ENCODE measurements at regions not wholly inside any gene's neighbourhood (a gene's known extent, or its start where the extent isn't known, plus 50 kb on each side); places are given as distances from the start of the nearest gene placed in this dataset.
"Not testable (repeated sequence)": the region's sequence is repeated elsewhere in the genome, so short reads cannot be mapped to it uniquely, and the experiment has no call there.

DNA sequence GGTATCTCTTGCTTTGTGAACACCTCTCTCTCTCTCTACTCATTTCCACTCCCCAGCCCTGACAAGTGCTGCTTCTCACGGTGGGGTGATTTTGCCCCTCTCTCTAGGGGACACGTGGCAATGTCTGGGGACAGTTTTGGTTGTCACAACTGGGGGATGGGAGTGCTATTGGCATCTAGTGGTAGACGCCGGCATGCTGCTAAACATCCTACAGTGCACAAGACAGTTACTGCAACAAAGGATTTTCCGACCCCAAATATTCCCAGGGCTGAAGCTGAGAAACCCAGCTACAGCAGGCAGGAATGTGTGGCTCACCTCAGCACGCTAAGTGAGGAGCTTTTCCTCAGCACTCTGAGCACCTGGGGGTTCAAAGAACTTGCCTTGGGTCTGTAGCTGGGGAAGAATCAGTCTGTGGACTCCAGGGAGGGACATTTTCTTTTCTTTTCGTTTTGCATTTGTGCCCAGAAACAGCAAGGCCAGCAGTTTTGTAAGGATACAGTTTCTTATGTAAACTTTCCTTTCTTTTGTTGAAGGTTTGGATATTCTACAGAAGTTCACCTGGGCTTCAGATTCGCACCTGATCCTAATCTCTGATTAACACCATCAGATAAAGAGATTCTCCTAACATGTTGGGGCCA lies 246.9 kb upstream of the ZFP64 start:
- no peak for DNase-seq (ENCODE audit: low read depth in 2 of 2)

DNA sequence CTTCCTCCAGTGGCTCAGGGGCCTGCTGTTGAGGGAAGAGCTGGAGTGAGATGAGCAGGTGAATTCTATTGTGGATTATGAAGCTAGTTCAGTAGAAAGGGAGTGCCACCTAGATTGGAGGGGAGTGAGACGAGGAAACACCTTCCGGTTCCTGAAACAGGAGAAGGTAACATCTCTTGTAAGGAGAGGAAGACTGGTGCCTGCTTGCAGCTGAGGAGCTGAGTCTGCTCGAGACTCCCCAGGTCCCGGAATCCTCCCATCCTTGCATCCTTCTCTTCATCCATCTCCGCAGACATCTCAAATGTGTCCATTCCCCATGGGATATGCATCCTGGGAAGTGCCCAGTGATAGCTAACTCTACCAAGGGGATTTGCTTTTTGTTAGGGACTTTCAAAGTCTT lies 242.9 kb upstream of the ZFP64 start:
- DNase-seq (ENCODE audit: low read depth in 2 of 2) = no peak

- DNase-seq (ENCODE audit: low read depth in 2 of 2) = no peak
Measured at GRCh38 chr20:52434041-52434425, 242.5 kb upstream of the ZFP64 start.

- no peak for DNase-seq (ENCODE audit: low read depth in 2 of 2)
Measured at GRCh38 chr20:52433326-52434040, 241.9 kb upstream of the ZFP64 start.

DNA sequence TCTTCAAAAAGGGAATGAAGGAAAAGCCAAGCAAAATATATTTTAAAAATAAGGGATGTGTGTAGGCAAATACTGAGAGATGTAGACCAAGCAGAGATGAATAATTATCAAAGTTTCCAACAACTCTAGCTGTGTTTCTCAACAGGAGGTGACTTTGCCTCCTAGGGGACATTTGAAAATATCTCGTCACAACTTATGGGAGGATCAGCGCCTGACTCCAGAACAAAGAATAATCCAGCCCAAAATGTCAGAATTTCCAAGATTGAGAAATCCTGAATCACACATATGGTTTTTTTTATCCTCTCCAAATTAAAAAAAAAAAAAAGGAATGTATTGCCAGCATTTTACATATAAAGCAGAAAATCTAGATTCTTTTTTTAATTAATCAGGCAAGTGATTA lies 241.2 kb upstream of the ZFP64 start:
- DNase-seq (ENCODE audit: low read depth in 2 of 2) = no peak

- no peak for DNase-seq (ENCODE audit: low read depth in 2 of 2)
Measured at GRCh38 chr20:52429029-52429428, 237.4 kb upstream of the ZFP64 start.

- DNase-seq (ENCODE audit: low read depth in 2 of 2) = no peak
Measured at GRCh38 chr20:52427960-52428359, 236.4 kb upstream of the ZFP64 start.

DNA sequence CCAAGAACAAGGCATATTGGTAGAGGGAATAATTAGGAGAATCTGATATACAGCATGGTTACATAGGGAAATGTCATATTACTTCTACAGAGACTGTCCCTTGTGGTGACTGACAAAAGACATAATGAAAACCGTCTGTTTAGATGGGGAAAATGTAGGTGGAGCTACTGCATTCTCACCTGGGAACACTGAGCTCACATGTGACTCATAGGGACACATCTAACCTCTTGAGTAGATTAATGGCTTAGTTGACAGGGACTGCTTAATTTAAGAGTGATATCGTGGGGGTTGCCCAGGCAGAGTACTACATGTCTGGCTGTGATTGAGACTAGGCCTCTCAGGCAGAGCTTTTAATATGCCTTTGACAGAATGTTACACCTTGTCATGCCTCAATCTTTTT lies 235.3 kb upstream of the ZFP64 start:
- DNase-seq (ENCODE audit: low read depth in 2 of 2) = no peak

DNA sequence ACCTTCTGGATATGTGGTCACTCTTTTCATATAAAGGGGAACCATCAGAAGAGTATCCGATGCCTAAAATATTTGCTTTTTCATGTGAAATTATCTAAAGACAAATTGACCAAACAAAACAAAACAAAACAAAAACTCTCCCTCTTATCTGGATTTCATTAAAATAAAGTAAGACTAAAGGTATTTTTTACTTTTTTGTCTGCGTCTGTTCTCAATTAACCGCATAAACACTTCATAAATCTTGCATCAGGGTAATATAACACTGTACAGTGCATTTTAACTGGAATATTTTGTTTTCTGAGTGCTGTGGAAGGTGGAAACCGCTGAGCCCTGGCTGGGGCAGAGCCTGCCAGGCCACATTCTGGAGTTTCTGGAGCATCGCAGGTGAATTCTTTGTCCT lies 234.1 kb upstream of the ZFP64 start:
- DNase-seq (ENCODE audit: low read depth in 2 of 2) = no peak

GRCh38 chr20:52425253-52425652 lies 233.7 kb upstream of the ZFP64 start:
- no peak for DNase-seq (ENCODE audit: low read depth in 2 of 2)

DNA sequence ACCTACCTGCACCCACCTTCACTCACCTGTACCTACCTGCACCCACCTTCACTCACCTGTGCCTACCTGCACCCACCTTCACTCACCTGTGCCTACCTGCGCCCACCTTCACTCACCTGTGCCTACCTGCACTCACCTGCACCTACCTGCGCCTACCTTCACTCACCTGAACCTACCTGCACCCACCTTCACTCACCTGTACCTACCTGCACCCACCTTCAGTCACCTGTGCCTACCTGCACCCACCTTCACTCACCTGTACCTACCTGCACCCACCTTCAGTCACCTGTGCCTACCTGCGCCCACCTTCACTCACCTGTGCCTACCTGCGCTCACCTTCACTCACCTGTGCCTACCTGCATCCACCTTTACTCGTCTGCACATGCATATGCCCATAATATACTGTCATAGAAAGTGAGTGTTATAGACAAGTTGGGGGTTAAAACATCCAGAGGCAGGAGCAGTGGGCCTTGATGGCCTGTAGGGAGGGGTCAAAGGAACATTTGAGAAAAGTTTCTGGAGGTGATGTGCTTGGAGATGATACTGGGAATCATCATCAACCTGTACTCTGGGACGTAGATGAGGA lies 232.9 kb upstream of the ZFP64 start:
- not testable (repeated sequence) for DNase-seq (ENCODE audit: low read depth in 2 of 2)

- not testable (repeated sequence) for DNase-seq (ENCODE audit: low read depth in 2 of 2)
Measured at GRCh38 chr20:52423536-52424140, 232.1 kb upstream of the ZFP64 start.

GRCh38 chr20:52422574-52423336 lies 231.2 kb upstream of the ZFP64 start:
- no peak for DNase-seq (ENCODE audit: low read depth in 2 of 2)

DNA sequence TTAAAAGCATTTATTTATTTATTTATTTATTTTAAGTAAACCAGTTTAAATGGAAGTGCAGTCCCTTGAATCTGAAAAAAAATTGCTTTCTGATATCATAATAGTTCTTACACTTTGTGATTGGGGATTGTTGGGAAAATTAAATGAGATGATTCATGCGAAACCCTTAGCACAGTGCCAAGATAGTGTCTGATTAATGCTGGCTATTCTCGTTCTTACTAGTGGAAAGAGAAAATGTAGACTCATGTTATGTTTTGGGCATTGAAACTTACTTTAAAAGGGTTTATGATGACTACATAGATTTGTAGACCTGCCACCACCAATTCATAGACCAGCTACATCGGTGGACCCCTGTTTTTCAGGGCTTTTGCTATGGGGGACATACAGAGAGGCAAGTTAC lies 229.2 kb upstream of the ZFP64 start:
- no peak for DNase-seq (ENCODE audit: low read depth in 2 of 2)

DNA sequence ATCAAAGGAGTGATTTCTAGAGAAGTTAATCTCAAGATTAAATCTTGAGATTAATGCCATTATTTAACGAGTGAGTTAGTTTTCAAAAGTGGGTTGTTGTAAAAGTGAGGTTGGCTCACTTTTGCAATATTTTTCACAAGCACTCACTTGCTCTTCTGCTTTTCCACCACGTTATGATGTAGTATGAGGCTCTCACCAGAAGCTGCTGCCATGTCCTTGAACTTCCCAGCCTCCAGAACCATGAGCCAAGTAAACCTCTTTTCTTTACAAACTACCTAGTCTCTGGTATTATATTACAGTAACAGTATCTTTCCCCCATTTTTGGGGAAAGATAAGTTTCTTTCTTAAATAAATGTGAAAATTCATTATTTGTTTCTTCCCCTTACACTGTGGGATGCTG lies 227.6 kb upstream of the ZFP64 start:
- no peak for DNase-seq (ENCODE audit: low read depth in 2 of 2)

- no peak for DNase-seq (ENCODE audit: low read depth in 2 of 2)
Measured at GRCh38 chr20:52416953-52417352, 225.4 kb upstream of the ZFP64 start.

DNA sequence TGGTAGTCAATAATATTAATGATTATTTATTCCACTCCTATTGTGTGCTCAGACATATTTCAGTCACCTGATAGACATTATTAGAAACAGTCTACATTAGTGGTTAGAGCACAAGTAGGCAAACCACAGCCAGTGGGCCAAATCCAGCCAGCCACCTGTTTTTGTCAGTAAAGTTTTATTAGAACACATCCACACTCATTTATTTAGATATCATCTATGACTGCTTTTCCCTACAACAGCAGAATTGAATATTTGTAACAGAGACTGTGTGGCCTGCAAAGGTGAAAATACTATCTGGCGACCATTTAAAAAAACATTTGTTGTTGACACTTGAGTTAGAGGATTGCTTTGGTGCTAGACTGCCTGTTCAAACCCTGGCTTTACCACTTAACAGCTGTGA lies 220.0 kb upstream of the ZFP64 start:
- DNase-seq (ENCODE audit: low read depth in 2 of 2) = no peak

GRCh38 chr20:52410731-52411234 lies 219.2 kb upstream of the ZFP64 start:
- DNase-seq (ENCODE audit: low read depth in 2 of 2) = no peak

GRCh38 chr20:52410182-52410647 lies 218.6 kb upstream of the ZFP64 start:
- peak in 1 of 2 donors; percentile 14 for DNase-seq (ENCODE audit: low read depth in 2 of 2)

DNA sequence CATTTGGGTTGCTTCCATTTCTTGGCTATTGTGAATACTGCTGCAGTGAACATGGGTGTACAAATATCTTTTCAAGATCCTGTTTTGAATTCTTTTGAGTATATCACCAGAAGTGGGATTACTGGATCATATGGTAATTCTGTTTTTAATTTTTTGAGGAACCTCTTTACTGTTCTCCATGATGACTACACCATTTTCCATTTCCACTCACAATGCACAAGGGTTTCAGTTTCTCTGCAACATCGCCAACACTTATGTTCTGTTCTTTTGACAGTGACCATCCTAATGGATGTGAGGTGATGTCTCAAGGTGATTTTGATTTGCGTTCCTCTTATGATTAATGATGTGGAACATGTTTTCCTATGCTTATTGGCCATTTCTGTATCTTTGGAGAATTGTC lies 214.4 kb upstream of the ZFP64 start:
- no peak for DNase-seq (ENCODE audit: low read depth in 2 of 2)

DNA sequence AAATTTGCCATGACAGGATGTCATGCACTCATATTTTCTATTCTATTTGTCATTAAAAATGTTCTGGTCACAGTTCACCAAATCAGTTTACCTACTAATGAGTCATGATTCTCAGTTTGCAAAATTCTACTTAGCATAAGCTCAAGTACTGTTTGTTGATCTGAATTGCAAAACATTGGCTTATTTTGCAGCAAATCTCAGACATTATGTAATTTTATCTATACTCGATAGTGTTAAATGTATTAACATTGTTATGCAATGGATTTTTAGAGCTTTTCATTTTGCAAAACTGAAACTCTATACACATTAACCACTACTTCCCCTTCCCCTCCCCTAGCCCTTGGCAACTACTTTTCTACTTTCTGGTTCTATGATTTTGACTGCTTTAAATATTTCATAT lies 213.8 kb upstream of the ZFP64 start:
- DNase-seq (ENCODE audit: low read depth in 2 of 2) = no peak

- DNase-seq (ENCODE audit: low read depth in 2 of 2) = no peak
Measured at GRCh38 chr20:52404671-52405070, 213.1 kb upstream of the ZFP64 start.

Data from stimulated activated CD4-positive, alpha-beta T cell treated with anti-CD3 and anti-CD28 coated beads, Interleukin-1b, Interleukin-23, amount 100 ng/mL, for 4 hours (primary cell).